ENCODE measurements at regions not wholly inside any gene's neighbourhood (a gene's known extent, or its start where the extent isn't known, plus 50 kb on each side); places are given as distances from the start of the nearest gene placed in this dataset.

- 21% methylated on average over 23 of the region's 23 CpGs for WGBS (ENCODE audit: missing lambda C conversion rate)
- ChIA-PET POLR2A (no interaction called here), CTCF (no interaction called here)
- no peaks in the 10 kb centered on the region for H3K4me1 ChIP-seq
- no peak overlapping the region for H3K27ac ChIP-seq
- TF ChIP-seq RCOR1 (IDR thresholded peaks at IDR 0.05; ENCODE audit: low read depth, low read length) (no peak), CEBPB (IDR thresholded peaks at IDR 0.05) (no peak), SREBF2 (IDR thresholded peaks at IDR 0.05) (no peak), HMGXB4 (CRISPR knock-in tag; IDR thresholded peaks at IDR 0.05; ENCODE audit: borderline replicate concordance) (no peak), E2F6 (IDR thresholded peaks at IDR 0.05; ENCODE audit: borderline replicate concordance, low read depth) (no peak), RFX5 (IDR thresholded peaks at IDR 0.05) (no peak), KDM5A (IDR thresholded peaks at IDR 0.05) (no peak), CHD2 (IDR thresholded peaks at IDR 0.05; ENCODE audit: low read length, partially characterized antibody) (no peak), ATOH8 (CRISPR knock-in tag; IDR thresholded peaks at IDR 0.05; ENCODE audit: low read depth) (no peak), NR3C1 (IDR thresholded peaks at IDR 0.05) (no peak), ZNF302 (CRISPR knock-in tag; IDR thresholded peaks at IDR 0.05) (no peak), MAFK (IDR thresholded peaks at IDR 0.05; ENCODE audit: partially characterized antibody) (no peak), JUNB (IDR thresholded peaks at IDR 0.05) (no peak), MAX (IDR thresholded peaks at IDR 0.05) (no peak)
- FAIRE-seq (no peak), ATAC-seq (no peak), DNase-seq (ENCODE audit: low read depth in 1 of 2, low spot score in 1 of 2) (no peak)
- peaks cover 48% of the 10 kb centered on the region for H3K9me3 ChIP-seq
- no peak overlapping the region for H3K4me3 ChIP-seq
- no peak overlapping the region for H3K4me2 ChIP-seq
Measured at GRCh38 chr19:56994251-56995017, 125.4 kb upstream of the USP29 start.

- ATAC-seq (no peak), FAIRE-seq (no peak)
- TF ChIP-seq CEBPB (IDR thresholded peaks at IDR 0.05) (no peak), SREBF2 (IDR thresholded peaks at IDR 0.05) (no peak), MYC (IDR thresholded peaks at IDR 0.05; ENCODE audit: borderline replicate concordance, low read length) (no peak), PHF8 (IDR thresholded peaks at IDR 0.05; ENCODE audit: borderline replicate concordance, low read depth) (no peak), ZFP36 (IDR thresholded peaks at IDR 0.05; ENCODE audit: borderline replicate concordance, partially characterized antibody) (no peak), RNF2 (IDR thresholded peaks at IDR 0.05; ENCODE audit: borderline replicate concordance, low read depth) (no peak), TP53 (CRISPR knock-in tag; IDR thresholded peaks at IDR 0.05) (no peak), KDM1A (IDR thresholded peaks at IDR 0.05; ENCODE audit: low read depth) (no peak), HOXA7 (CRISPR knock-in tag; IDR thresholded peaks at IDR 0.05) (no peak), HOXB5 (CRISPR knock-in tag; IDR thresholded peaks at IDR 0.05) (no peak), FOSB (CRISPR knock-in tag; IDR thresholded peaks at IDR 0.05) (no peak), FOSL2 (IDR thresholded peaks at IDR 0.05) (no peak), FOSL2 (CRISPR knock-in tag; IDR thresholded peaks at IDR 0.05) (no peak)
Measured at GRCh38 chr19:56995303-56995702, 124.5 kb upstream of the USP29 start.

More at GRCh38 chr19:56995303-56995702, 124.5 kb upstream of the USP29 start:
- Histone ChIP-seq H3K4me1 (no peaks in the 10 kb centered on the region), H3K4me3 (no peak overlapping the region), H3K27ac (no peak overlapping the region), H3K4me2 (no peak overlapping the region), H3K9me3 (peaks cover 50% of the 10 kb centered on the region)
- POLR2A ChIA-PET: no interaction called here
- DNase-seq (ENCODE audit: low read depth in 1 of 2, low spot score in 1 of 2): no peak
- WGBS (ENCODE audit: missing lambda C conversion rate): 23% methylated on average over 9 of the region's 9 CpGs
- CTCF ChIA-PET: no interaction called here

Data from A549 (cell line).